GM12874 (cell line): ENCODE measurements at regions not wholly inside any gene's neighbourhood (a gene's known extent, or its start where the extent isn't known, plus 50 kb on each side); places are given as distances from the start of the nearest gene placed in this dataset.

ENCODE experiments used
- CTCF ChIP-seq: IDR thresholded peaks from 2 replicates; pipeline ENCODE4 v1.5.1; 2011; ENCODE audit warnings: low read depth, mild to moderate bottlenecking, control low read depth, low read length, moderate library complexity; ENCODE audit not compliant: insufficient read depth

GRCh38 chr12:20184514-20184913, 183.8 kb upstream of the PDE3A start:
- TF ChIP-seq CTCF = no peak

GRCh38 chr12:20187456-20187855, 180.9 kb upstream of the PDE3A start:
- no peak for TF ChIP-seq CTCF

GRCh38 chr12:20188930-20189653, 179.2 kb upstream of the PDE3A start:
- TF ChIP-seq CTCF = no peak

GRCh38 chr12:20189767-20190166, 178.6 kb upstream of the PDE3A start:
- no peak for TF ChIP-seq CTCF

DNA sequence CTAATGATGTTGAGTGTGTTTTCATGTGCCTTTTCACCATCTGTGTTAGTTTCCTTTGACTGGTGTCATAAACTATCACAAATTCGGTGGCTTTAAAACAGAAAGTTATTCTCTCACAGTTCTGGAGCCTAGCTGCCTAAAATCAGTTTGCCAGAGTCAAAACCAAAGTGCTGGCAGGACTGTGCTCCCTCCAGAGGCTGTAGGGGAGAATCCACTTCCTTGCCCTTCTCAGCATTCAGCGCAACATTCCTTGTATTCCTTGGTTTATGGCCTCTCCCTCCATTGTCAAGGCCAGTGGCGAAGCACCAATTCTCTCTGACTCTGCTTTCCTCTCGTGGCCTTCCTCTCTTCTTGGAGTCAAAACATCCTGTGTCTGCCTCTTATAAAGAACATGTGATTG, 174.2 kb upstream of the PDE3A start:
- TF ChIP-seq CTCF = no peak

DNA sequence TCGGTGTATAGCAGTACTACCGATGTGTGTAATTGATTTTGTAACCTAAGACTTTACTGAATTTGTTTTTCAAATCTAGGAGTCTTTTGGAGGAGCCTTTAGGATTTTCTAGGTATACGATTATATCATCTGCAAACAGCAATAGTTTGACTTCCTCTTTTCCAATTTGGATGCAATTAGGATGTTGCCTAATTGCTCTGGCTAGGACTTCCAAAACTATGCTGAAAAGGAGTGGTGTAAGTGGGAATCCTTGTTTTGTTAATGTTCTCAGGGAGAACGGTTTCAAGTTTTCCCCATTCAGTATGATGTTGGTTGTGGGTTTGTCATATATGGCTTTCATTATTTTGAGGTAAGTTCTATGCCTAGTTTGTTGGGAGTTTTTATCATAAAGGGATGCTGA, 171.6 kb upstream of the PDE3A start:
- TF ChIP-seq CTCF = no peak

GRCh38 chr12:20197411-20197810, 170.9 kb upstream of the PDE3A start:
- TF ChIP-seq CTCF = no peak

DNA sequence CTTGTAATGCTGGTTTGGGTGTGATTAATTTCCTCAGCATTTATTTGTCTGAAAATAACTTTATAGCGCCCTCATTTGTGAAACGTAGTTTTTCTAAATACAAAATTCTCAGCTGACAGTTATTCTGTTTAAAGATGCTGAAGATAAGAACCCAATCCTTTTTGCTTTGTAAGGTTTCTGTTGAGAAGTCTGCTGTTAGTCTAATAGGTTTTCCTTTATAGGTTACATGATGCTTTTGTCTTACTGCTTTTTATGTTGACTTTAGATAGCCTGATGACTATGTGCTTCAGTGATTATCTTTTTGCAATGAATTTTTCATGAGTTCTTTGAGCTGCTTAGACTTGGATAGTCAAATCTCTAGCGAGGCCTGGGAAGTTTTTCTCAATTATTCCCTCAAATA, 168.6 kb upstream of the PDE3A start:
- no peak for TF ChIP-seq CTCF
